ENCODE measurements at regions not wholly inside any gene's neighbourhood (a gene's known extent, or its start where the extent isn't known, plus 50 kb on each side); places are given as distances from the start of the nearest gene placed in this dataset.
A peak's percentile ranks its signal among the peaks of the same experiment; 100 is the strongest.

DNA sequence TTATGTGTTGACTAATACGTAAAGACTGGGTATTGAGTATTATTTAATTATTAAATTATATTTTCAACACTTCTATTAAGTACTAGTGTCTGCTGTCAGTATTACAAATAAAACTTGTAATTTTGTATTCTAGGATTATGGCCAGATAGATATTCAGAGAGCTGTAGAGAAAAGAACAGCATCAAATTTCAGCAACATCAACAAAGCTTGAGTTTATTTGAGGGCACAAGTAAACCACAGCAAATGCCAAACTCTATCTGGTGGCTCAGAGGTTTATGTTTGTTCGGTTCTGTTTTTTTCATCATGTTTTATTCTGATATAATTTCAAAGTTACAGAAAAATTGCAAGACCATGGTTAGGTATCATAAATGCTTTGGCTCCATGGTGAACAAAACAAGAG, 1530.5 kb downstream of the PCDH18 start:
- no peak for DNase-seq

DNA sequence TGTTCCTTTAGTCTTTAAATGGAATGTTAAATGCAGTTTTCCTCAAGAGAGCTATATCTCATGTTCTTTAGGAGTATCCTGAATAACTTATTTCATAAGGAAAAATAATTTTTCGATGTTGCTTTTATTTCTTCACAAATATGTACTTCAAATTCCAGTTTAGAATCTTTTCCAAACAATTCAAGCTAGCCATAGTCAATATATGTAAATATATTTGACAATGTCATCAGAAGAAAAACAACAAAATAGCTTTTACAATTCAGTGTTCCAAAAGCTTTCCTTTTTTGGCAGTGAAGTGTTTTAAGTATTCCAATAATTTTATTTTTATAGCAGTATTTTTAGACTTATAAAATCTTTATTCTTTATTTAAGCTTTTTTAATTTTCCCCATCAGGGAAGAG, 1532.0 kb downstream of the PCDH18 start:
- DNase-seq: no peak

DNA sequence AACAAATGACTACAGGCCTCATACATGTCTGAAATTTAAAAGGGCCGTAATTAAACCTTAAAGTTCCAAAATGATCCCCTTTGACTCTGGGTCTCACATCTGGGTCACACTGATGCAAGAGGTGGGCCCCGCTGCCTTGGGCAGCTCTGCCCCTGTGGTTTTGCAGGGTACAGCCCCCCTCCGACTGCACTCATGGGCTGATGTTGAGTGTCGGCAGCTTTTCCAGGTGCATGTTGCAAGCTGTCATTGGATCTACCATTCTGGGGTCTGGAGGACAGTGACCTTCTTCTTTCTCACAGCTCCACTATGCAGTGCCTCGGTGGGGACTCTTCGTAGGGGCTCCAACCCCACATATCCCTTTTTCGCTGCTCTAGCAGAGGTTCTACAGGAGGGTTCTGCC, 1537.9 kb downstream of the PCDH18 start:
- DNase-seq: no peak

DNA sequence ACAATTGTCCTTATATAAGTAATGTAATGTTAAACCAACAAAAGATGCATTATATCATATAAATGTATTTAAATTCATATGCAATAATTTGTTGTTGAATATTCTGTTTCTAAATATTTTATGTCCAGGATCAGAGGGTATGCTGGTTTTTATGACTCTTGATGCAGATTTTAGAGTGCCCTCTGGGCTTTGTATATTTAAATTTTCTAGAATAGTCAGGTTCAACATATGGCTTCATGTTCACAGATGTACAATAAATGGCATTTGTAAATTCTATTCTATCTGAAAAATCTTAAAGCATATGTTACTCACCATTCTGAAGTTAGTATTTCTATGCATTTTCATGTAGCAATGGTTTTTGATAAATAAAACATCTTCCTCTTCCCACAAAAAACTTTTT, 1555.4 kb downstream of the PCDH18 start:
- no peak for DNase-seq

DNA sequence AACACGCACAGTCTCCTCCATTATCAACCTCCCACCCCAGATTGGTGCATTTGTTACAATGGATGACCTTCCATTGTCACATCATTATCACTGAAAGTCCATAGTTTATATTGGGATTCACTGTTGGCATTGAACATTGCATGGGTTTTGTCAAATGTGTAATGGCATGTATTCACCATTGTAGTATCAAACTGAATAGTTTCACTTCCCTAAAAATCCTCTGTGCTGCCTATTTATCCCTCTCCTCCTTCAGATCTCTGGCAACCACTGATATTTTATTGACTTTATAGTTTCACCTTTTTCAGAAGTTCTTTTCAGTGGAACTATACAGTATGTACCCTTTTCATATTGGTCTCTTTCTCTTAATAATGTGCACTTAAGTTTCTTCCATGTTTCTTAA, 1565.4 kb downstream of the PCDH18 start:
- DNase-seq: no peak

DNA sequence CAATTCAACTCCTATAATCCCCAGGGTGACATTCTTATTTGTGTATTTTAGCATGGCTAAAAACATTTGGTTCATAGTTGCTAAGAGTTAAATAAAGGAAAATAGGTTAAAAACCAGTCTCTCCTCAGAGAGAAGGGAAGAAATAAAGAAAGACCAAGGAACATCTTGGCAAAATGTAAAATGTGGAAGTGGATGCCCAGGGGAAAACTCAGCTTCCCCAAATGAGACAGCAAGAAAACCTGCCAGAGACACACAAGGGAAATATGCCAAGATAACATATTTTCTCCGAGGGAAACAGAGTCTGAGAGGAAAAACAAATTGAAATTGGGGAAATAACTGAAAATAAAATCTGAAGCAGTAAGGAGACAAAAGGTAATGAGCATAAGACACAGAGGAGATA, 1569.3 kb downstream of the PCDH18 start:
- DNase-seq: no peak

DNA sequence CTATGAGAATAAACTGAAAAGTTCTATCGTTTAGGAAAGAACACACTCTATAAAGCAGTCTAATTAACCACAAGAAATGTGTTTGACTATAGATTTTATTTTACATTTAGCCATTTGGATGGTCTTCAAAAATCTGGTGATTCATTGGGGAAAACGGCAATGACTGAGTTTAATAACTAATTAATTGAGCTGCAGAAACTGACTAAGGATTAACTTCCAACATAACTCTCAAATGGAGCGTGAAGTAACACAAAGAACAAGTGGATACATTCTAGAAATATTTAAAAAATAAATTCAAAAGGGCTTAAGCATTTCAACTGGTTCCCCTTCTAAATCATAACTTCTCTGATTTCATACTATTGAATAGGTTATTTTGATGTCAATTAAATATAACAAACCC, 1582.4 kb downstream of the PCDH18 start:
- no peak for DNase-seq

DNA sequence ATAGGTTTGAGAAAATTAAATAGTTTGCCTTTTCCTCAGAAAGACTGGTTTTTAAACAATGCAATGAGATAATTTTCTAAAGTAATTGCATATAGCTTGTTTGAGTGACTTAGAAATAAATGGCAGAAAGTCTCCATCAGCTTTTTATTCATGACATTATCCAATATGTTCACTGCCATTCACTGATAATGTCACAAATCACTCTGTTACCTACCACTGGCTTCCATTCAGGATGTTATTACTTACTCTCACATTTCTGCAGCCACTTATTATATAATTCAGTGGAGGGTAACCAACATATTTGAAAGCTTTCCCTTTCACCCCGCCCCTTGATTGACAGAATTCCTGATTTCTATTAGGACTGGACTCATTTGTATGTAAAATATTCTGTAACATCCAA, 1583.5 kb downstream of the PCDH18 start:
- no peak for DNase-seq

DNA sequence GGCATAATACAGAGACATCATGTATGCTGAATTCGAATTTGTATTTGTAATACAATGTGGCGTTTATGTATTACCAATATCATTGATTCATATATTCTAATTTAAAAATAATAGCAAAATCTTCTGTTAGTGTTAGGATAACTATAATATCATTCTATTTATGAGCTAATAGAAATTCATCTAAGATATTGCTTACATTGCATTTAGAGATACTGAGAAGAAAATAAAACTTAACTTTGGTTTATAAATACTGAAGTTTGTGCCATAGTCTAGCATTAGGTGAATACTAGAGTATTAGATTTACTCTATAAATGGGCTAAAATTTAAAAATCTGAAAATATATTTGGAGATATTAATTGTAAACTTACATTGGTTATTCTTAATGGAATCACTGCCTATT, 1590.6 kb downstream of the PCDH18 start:
- DNase-seq: no peak

DNA sequence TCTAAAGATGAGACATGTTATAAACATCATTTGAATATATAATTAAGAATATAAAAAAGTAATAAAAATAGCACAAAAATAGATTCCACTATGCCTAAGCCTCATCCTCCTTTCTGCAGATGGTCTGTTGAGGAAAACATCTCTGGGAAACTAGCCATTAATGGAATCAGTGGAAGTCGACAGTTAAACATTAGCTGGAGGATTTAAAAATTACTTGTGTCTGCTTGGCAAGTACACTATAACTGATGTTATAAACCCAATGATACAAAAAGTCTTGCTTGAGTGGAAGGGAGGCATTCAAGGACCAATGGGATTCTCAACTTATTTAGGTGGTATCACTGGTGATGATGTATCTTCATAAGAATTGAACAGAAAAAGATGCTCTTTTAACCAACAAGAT, 1598.3 kb downstream of the PCDH18 start:
- DNase-seq: no peak

DNA sequence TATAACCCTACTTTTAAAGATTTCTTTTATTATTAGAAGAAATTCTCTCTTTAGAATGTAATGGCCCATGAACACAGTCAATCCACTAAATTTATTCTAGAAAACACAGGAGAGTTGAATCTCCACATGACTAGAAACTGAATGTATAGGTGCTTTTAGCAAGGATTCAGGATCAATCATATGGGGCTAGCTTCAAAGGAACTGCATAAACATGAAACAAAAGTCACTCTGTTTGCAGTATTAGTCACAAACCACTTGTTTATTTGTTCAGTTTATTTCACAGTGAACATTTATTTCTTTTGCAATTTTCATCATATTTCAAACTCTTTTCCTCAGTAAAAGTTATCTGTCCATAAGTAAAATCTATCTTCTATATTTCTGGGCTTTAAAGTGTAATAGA, 1604.6 kb downstream of the PCDH18 start:
- DNase-seq: no peak

DNA sequence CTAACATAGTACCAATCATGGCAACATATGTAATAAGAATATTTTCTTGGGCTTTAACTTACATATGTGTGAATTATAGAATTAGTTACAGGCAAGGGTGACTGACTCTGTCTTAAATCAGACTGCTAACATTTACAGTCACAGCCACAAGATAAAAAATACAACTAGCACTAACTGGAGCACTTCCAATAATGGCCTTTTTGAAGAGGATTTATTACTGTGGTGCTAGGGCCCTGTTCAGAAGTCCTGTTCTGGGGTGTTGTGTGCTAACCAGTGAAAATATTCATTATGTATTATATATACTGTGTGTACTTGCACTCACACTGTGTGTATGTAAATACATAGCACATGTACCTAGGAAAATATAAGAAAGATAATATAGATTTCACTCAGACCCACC, 1611.2 kb downstream of the PCDH18 start:
- no peak for DNase-seq

DNA sequence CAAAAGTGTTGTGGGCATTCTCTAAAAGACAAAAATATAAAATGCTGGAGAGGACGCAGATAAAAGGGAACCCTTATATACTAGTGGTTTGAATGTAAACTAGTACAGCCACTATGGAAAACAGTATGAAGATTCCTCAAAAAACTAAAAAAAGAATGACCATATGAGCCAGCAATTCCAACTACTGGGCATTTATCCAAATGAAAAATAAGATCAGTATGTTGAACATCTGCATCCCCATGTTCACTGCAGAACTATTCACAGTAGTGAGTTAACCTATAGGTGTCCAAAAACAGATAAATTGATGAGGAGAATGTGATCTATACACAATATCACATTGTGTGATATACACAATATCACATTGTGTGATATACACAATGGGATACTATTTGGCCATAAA, 1615.3 kb downstream of the PCDH18 start:
- no peak for DNase-seq

DNA sequence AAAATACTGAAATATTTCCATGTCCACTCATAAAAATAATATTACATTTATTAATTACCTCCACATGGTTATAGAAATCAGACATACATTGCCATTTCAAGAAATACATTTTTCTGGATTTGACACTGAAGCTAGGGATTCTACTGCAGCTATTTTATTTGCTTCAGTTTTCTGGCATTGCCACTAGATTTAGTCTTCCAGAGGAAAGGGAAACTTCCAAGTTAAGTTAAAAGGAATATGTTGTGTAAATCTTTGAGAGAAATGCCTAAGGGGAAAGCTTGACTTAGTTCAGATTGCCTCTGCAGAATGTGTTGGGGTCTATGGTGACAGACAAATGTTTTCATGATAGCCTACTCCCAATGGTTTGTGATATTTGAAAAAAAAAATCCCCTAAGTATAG, 1631.3 kb downstream of the PCDH18 start:
- no peak for DNase-seq

DNA sequence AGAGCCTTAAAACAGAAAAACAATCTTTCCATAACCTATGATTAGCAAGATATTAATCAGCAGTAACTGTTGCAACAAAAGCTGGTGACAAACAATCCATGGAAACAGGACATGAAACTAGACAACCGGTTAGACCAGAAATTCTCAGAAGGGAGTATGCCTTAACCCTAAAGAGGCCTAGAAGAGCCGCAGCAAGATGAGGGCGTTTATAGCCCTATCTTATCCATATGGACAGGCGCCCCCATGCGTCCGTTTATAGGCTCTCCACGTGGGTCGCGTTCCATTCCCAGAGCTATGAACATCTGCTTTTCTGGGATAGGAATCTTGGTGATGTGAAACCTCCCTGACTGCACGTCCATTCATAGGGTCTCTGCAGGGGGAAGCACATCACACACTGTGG, 1662.7 kb upstream of the PABPC4L start:
- peak; percentile 5 for DNase-seq

DNA sequence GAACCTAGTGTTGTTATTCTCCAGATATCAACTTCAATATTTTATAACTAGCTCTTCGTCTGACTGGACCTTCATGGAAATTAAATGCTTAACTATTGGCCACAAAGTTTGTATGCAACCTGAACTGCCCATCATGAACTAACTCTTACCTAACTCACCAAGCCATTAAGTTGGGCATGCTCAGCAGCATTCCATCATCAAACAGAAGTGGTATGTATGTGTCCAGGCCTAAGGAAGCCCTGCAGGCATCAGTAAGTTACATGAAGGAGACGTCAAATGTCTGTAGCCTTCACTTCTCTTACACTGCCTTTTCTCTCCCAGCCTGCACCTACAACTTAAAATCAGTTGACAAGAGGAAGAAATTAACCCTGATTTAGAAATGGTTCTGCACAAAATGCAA, 1639.2 kb upstream of the PABPC4L start:
- no peak for DNase-seq

DNA sequence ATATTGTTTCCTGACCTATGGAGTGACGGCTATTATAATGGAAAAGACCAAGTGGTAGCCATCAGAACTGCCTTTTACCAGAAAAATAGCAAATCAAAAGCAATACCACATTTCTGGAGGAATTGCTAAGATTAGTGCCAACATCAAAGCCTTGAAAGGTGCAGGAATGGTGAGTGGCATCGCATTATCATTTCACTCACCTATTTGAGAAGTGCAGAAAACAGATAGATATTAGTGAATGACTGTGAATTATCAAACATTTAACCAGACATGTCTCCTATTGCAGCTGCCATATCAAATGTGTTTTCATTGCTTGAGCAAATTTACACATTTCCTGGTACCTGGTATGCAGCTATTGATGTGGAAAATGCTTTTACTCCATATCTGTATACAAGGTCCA, 1638.1 kb upstream of the PABPC4L start:
- no peak for DNase-seq

DNA sequence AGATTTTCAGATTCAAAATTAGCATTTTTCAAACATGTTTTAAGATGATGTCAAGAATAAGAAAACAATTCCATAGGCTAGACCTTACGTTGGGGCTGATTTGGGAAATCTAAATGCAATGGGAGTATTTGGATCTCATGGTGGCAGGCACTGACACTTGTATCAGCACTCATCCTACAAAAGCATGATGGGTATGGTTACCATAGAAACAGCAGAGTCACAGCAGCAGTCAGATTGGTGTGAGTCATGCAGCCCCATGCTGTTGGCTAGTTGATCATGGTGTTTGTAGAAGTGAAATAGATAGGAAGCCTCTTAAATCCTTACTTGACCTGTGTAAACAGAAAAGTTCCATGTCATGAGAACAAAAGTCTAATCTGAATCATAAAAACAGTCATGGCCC, 1637.3 kb upstream of the PABPC4L start:
- no peak for DNase-seq

DNA sequence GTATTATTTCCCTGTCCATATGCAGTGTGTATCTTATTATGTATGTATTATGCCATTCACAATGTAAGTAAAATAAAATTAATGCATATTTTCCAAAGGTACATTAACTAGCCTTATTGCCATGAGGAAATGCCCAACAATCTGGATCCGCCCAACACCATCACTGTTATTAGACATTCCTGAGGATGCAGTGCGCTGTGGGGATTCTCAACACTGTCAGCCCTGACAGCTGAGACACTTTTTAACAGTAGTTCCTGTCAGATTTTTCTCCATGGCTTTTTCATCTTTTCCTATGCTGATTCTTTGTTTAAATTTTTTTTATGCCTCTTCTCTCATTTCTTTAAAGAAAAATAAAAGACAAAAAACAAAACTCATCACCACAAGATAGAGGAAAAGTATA, 1632.9 kb upstream of the PABPC4L start:
- no peak for DNase-seq

DNA sequence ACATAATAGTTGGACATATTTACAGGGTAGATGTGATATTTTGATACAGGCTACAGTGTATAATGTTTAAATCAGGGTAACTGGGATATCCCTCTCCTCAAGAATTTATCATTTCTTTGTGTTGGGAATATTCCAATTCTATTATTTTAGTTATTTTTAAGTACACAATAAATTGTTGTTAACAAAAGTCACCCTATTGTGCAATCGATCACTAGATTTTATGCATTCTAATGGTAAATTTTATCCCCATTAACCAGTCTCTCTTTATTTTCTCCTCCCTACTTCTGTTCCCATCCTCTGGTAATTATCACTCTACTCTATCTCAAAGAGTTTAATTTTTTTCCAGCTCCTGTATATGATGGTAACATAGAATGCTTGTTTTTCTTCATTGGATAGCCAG, 1631.9 kb upstream of the PABPC4L start:
- DNase-seq: no peak

DNA sequence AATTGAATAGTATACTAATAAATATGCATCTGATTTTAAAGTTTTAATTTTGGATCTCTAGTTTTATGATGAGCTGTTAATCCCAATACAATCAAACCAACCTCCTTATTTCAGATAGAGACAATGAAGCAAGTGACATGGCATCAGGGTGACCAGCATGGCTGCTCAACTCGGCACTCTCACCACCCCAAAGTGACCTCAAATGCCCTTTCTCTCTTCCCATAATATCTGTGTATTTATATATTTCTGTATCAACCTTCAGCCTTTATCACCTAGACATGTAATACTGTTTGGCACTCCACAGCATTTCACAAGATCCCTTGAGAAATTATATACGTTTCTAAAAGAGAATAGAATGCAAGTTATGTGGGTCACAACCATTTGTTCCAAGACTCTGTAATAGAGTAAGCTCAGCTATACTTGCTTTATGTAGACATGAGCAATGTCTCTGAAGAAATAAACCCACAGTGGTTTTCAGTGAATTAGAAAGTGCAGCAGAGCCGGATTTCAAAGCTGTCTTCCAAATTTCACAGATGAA, 1623.2 kb upstream of the PABPC4L start:
- DNase-seq: no peak

DNA sequence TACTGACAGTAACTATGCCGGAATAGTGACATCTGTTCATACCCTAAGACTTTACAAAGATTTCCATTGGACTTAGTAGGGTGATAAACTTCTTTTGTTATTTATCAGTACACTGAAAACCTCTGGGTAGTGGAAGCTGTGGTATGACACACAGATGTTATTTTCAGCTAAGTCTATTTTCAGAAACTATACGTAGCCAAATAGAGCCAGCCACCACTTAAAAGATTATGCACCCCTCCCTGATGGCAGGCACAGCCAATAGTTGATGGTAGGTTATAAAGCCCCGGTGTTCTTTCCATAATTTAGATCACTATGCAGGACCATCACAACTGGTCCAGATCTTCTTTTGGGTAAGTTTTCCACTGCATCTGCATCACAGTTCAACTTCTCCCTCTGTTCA, 1603.2 kb upstream of the PABPC4L start:
- no peak for DNase-seq

DNA sequence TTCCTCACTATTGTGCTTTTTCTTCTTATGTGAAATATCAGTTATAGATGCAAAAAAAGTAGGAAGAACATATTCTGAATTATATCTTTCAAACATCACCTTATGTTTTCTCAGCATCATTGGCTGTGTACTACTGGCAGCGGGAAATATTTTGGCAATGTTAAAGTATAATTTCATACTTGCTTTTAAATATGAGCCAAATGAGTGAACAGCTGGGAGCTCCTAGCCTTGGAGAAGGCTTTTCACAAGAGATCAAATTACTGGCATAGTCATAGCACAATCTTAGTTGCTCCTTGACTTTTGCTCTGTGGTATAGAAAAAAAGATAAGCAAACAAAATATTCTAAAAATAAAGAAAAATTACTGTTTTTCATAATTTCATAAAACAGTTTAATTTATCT, 1575.8 kb upstream of the PABPC4L start:
- DNase-seq: no peak

DNA sequence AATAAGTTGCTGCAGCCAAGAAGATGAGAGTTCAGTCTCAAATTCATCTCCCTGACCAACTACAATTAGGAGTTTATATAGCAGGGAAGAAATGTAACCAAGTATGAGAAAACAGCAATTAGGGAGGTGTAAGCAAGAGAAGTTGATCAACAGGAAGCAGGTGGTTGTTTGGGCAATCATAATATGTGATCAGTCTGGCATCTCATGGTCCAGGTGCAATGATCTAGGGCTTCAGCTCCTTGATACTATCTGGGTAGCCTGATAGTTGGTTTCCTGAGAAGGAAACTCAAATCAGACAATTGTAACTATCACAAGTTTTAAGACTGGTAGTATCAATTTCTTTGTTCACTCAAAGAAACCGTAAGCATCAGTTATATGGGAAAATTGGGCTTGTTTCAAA, 1574.3 kb upstream of the PABPC4L start:
- no peak for DNase-seq

DNA sequence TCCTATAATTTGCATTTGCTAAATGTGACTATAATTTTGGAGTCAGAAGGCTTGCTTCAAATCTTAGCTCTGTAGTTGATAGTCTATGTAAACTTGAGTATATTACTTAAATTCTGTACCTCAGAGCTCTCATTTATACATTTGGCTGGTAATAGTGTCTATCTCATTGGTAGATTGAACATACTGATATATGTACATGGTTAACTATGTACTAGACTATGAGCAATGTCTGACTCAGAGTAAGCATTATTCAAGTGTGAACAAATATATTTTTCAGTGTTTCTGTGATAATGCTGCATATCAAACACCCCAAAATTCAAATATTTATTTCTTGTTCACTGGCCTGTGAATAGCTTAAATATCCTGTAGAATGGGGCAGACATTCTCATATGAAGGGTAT, 1568.9 kb upstream of the PABPC4L start:
- DNase-seq: no peak

DNA sequence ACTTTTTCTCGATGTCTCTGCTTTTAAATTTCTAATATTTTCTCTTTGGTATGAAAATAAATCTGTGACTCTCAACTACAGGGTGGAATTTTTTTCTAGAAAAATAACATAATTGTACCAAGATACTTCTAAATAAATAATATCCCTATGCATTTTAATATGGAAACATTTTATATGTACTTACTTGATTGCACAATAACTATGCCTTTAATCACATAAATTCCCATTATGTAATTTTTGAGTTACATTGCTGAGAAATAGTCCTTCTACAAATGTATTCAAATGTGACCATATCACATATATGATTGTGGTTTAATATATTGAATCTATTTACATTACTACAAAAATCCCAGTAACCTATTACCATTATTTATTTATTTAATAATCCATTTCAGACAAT, 1543.3 kb upstream of the PABPC4L start:
- DNase-seq: no peak
